DMS114 treated with DMSO at 0.1 percent for 48 hours (cell line): ENCODE measurements at regions not wholly inside any gene's neighbourhood (a gene's known extent, or its start where the extent isn't known, plus 50 kb on each side); places are given as distances from the start of the nearest gene placed in this dataset.
"Not testable (repeated sequence)": the region's sequence is repeated elsewhere in the genome, so short reads cannot be mapped to it uniquely, and the experiment has no call there.

Experiments
- DNase-seq: peaks from one replicate; lab custom pipeline; 2025; ENCODE audit not compliant: unreplicated experiment; lab: John Stamatoyannopoulos, UW

DNA sequence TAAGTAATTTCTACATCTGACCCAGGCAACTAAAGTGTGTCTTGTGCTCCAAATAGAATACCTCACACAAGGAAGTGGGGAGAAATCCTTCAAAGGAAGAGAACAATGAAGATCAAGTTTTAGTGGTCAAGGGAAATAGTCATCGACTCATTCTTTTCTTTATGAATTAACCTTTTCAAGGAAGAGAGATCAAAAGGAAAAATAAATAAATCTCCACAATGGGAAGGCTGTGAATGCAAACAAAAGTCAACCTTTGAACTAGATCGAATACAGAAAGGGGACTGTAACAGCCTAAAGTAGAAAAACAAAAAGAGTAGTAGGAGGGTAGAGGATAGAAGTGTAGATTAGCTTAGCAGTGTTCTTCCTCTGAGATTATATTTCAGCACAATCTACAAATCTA is 274.6 kb upstream of the COBL start:
- no peak for DNase-seq

- no peak for DNase-seq
These were observed 274.1 kb upstream of the COBL start for GRCh38 chr7:51590746-51591145.

- DNase-seq: no peak
These were observed 272.5 kb upstream of the COBL start for GRCh38 chr7:51589111-51589510.

GRCh38 chr7:51587604-51588003 is 271.0 kb upstream of the COBL start:
- DNase-seq: no peak

DNA sequence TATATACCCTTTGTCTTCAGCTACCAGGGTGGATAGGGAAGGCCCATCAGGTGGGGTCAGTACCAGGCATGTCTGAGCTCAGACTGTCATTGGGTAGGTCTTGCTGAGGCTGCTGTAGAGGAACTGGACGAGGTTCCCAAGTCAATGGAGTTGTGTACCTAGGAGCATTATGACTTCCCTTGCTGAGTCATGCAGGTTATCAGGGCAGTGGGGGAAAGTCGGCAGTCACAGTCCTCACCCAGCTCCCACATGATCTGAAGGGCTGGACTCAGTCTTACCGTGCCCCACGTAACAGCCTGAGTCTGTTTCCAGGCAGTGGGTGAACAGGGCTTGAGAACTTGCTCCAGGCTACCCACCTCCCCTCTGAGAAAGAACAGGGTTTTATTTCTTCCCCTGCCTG is 260.8 kb upstream of the COBL start:
- no peak for DNase-seq

DNA sequence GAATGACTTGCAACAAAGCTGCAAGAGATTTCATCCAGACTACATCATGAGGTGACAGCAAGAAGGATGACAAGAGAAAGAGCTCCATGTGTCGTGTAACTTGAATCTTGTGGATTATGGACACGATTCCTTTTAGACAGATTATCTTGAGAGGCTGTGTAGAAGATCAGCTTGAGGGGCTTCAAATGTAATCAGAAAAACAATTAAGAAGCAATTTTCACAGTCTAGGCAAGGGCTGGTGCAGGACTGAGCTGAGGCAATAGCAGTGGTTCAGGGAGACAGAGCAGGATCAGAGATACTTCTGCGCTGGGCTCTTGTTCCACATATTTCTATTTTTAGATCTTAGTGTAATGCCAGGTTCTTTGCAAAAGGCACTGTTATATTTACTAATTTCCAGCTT is 253.0 kb upstream of the COBL start:
- no peak for DNase-seq

DNA sequence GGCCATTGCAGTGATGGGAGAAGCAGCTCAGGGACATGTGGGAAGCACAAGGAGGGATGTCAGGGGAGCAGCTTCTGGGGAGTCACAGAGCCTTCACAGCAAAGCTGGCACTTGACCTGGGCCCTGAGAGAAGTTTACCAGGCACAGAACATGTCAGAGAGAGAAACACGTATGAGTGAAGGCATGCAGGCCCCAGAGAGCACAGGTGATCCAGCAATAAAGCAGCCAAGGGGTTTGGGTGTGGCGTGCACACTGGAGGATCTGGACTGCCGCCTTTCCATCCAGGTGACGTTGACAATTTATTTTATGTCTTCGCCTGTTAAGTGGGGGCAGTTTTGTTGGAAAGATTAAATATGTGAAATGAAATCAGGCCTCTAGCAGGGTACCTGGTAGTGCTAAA is 252.6 kb upstream of the COBL start:
- no peak for DNase-seq

GRCh38 chr7:51551070-51551469 is 234.5 kb upstream of the COBL start:
- DNase-seq: no peak

DNA sequence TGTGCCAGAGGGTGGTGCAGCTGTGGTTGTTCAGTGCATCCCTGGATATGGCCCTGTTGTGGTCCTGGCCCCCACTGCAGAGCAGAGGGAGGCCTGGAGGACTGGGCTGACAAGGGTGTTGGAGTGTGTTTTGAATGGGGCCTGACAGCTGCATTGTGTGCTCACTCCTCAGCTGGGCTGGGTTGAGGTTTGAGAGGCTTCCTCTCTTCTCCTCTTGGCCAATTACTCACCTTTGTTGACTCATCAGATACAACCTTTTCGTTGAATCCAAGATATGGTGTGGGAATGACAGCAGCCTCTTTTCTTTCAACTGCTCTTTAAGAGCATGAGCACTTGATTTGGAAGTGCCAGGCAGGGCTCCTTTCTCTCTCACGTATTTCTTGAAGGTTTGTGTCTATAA is 228.5 kb upstream of the COBL start:
- DNase-seq: no peak

DNA sequence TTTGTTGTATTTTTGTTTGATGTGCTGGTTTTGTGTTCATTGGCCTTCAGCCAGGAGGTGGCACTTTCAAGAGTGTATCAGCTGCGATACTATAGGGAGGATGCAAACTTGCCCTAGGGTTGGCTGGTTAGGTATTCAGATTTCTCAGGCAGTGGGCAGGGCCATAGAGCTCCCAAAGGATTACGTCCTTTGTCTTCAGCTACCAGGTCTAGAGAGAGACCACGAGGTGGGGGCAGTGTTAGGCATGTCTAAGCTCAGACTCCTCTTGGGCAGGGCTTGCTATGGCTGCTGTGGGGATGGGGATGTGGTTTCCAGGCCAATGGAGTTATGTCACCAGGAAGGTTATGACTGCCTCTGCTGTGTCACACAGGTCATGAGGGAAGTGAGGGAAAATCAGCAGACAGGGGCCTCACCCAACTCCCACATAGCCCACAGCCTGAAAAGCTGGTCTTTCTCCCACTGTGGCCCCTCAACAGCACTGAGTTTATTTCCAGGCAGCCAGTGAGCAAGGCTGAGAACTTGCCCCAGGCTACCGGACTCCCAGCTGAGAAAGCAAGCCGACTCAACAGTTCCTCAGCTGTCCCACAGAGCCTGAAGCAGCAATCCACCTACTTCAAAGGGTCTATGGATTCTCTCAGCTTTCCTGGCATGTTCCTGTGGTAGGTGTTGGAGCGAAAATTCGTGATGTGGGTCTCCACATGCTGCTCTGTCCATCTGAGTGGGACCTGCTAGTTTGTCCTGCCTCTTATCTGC is 227.4 kb upstream of the COBL start:
- DNase-seq: no peak

GRCh38 chr7:51540906-51541305 is 224.3 kb upstream of the COBL start:
- DNase-seq: not testable (repeated sequence)

GRCh38 chr7:51539840-51540239 is 223.2 kb upstream of the COBL start:
- DNase-seq: no peak

- DNase-seq: no peak
These were observed 211.6 kb upstream of the COBL start for GRCh38 chr7:51528172-51528571.

- no peak for DNase-seq
These were observed 205.2 kb upstream of the COBL start for GRCh38 chr7:51521694-51522312.

- DNase-seq: no peak
These were observed 204.4 kb upstream of the COBL start for GRCh38 chr7:51521054-51521453.

DNA sequence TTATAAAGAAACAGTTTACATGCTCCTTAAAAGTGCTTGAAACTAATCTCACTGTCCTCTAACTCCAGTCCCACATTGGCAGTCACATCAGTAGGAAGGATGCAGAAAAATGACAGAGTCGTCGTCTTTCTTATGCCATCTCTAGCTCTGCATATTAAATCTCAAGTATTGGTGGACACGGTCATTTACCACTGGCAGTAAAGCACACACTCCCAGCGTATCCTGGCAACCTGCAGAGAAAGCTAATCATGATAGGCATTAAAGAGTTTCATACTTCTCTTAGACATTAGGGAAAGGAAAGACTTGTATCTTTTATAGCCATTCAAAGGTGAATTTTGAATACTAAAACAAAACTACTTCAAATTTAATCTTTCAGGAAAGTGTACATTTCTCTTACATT is 202.0 kb upstream of the COBL start:
- no peak for DNase-seq

DNA sequence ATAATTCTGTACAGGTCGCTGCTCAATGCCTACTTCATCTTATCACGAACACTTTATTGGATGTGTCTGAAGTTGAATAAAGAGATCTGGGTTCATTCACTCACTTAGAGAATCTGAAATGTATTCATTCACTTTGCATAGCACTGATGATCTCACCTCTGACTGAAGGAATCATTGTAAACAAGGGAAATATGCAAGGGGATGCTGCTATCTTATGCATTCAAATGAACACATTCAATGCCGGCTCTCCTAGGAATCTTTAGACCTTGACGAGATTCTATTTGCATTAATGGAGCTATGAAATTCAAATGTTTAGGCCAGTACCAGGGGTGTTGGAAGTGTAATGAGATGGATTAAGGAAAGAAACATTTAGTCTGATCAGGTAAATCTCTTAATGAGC is 200.6 kb upstream of the COBL start:
- DNase-seq: no peak

DNA sequence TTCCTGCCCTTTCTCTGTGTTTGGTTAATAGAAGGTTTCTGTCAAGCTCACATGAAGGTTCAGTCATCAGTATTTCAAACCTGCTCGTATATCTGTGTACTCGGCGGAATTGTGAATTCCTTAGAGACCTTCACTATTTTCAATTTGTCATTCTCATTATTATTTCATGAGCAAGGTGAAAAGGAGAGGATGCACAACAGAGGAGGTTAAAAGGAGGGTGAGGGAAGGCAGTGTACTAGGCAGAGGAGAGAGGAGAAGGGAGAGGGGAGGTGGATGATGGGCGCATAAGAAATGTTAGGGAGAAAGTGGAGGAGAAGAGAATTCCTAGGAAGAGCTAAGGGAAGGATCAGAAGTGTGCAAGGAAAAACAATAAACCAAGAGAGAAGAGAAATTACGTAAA is 185.0 kb upstream of the COBL start:
- DNase-seq: no peak

- no peak for DNase-seq
These were observed 166.4 kb upstream of the COBL start for GRCh38 chr7:51482976-51483375.

DNA sequence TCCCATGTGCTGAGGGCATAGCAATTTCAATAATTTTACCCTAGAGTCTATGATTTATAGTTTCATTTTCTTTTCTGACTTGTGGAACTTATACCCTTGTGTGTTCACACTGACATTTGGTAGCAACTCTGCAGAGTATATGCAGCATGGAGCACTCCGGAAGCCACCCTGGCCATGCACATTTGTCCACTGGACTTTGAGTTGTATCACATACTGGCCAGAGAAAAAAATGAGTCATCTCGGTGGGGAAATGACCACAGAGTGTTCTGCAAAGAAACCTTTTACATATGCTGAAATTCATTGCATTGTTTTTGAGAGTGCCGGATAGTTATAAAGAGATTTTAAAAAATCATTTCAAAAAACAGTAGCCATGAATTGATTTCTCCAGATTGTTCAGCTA is 164.8 kb upstream of the COBL start:
- DNase-seq: no peak

DNA sequence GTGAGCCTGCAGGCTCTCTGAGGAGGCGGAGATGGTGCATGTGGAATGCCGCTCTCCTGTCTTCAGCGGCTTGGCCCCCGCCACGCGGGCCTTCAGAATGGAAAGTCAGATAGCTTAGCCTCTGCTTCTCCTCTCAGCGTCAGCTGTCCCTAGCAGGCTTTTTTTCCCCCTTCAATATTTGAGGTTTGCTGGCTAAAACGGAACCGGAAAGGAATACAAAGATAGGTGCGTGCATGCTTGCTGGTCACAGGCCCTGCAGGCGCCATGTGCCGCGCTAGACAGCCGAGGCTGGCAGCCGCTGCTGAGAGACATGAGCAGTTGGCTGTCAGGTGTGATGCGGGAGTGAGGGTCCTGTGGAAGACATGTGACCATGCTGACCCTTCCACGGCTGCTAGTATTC is 161.2 kb upstream of the COBL start:
- DNase-seq: no peak

GRCh38 chr7:51477323-51477722 is 160.7 kb upstream of the COBL start:
- no peak for DNase-seq

DNA sequence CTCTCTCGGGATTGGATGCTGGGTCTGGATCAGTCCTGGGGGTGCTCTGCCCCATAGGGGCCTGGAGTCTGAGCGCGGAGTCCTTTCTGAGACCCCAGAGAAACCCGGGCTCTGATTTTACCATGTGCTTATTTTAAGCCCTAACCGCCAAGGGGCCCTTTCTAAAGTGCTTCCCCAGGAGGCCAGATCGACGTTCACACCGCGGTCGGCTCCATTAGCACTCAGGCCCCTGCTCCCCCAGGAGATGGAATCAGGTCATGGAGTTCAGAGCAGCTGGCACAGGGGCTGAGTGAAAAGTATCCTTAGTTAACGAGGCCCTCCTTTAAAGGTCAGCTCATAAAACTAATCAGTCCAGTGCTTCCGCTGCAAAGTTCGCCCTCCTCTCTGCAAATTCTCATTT is 159.4 kb upstream of the COBL start:
- DNase-seq: no peak
